RWPE2 (cell line): ENCODE measurements at regions not wholly inside any gene's neighbourhood (a gene's known extent, or its start where the extent isn't known, plus 50 kb on each side); places are given as distances from the start of the nearest gene placed in this dataset.

Source experiments
- ATAC-seq: fragments of 200-7000 bp; cut with Tn5 transposase; 3 replicates; pipeline ENCODE4 v1.9.1; 2021; ENCODE audit warnings: low read depth
- DNase-seq: peaks from one replicate; pipeline ENCODE4 v3.0.0-alpha.2; 2020; ENCODE audit warnings: low spot score
- H3K27ac ChIP-seq: fragments of 450-650 bp; 2 replicates; pipeline ENCODE4 v1.5.1; 2017; ENCODE audit warnings: mild to moderate bottlenecking; ENCODE audit not compliant: poor library complexity, severe bottlenecking
- H3K27me3 ChIP-seq: fragments of 250-450 bp; sonication (Bioruptor Pico); 2 replicates; pipeline ENCODE4 v1.5.1; 2021; ENCODE audit warnings: mild to moderate bottlenecking, moderate library complexity; ENCODE audit not compliant: insufficient read depth, poor library complexity, severe bottlenecking
- H3K36me3 ChIP-seq: fragments of 250-450 bp; sonication (Bioruptor Pico); 2 replicates; pipeline ENCODE4 v1.5.1; 2020; ENCODE audit warnings: low read depth, mild to moderate bottlenecking, moderate library complexity
- H3K4me1 ChIP-seq: fragments of 250-450 bp; sonication (Bioruptor Pico); 2 replicates; pipeline ENCODE4 v1.5.1; 2021; ENCODE audit warnings: mild to moderate bottlenecking, moderate library complexity; ENCODE audit not compliant: insufficient read depth, poor library complexity, severe bottlenecking
- H3K4me3 ChIP-seq: fragments of 250-450 bp; sonication (Bioruptor Pico); 2 replicates; pipeline ENCODE4 v1.5.1; 2021; ENCODE audit warnings: mild to moderate bottlenecking, moderate library complexity; ENCODE audit not compliant: severe bottlenecking
- H3K9me3 ChIP-seq: fragments of 250-450 bp; sonication (Bioruptor Pico); 2 replicates; pipeline ENCODE4 v1.5.1; 2021; ENCODE audit warnings: mild to moderate bottlenecking, moderate library complexity; ENCODE audit not compliant: severe bottlenecking
- CTCF ChIP-seq: fragments of 450-650 bp; IDR thresholded peaks from one replicate; pipeline ENCODE4 v1.5.1; 2017; ENCODE audit warnings: mild to moderate bottlenecking, moderate library complexity; ENCODE audit not compliant: poor library complexity, severe bottlenecking

GRCh38 chrX:39070009-39070408 lies 268.8 kb downstream of the MID1IP1 start:
- Histone ChIP-seq H3K4me1 (no peaks in the 10 kb centered on the region), H3K4me3 (no peak overlapping the region), H3K36me3 (no peaks in the 10 kb centered on the region), H3K9me3 (no peaks in the 10 kb centered on the region), H3K27me3 (no peaks in the 10 kb centered on the region), H3K27ac (no peak overlapping the region)
- TF ChIP-seq CTCF: no peak
- DNase-seq (no peak), ATAC-seq (no peak)

DNA sequence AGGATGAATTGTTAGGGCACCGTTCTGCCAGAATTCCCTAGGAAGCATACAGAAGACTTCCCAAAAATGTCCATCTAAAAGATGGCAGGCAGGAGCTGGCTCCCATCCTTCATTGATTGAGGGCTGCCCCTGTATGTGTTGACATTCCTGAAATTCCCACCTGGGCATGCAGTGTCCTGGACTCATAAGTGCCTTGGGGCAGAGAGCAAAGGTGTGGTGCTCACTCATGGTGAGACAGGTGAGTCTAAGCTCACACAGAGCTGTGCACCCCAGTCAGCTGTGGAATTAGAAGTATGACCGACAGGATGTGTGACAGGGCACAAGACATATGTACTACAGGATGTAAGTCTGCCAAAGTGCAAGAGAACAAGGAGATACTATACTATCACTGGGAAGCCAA lies 271.9 kb downstream of the MID1IP1 start:
- Histone ChIP-seq H3K27me3 (no peaks in the 10 kb centered on the region), H3K4me3 (no peak overlapping the region), H3K27ac (no peak overlapping the region), H3K36me3 (no peaks in the 10 kb centered on the region), H3K9me3 (no peaks in the 10 kb centered on the region), H3K4me1 (no peaks in the 10 kb centered on the region)
- ATAC-seq (peak; percentile 61), DNase-seq (no peak)
- TF ChIP-seq CTCF: no peak

- Histone ChIP-seq H3K4me3 (no peak overlapping the region), H3K4me1 (no peaks in the 10 kb centered on the region), H3K27me3 (no peaks in the 10 kb centered on the region), H3K36me3 (no peaks in the 10 kb centered on the region), H3K27ac (no peak overlapping the region), H3K9me3 (no peaks in the 10 kb centered on the region)
- DNase-seq (no peak), ATAC-seq (no peak)
- TF ChIP-seq CTCF: no peak
Measured at GRCh38 chrX:39096599-39096998, 295.3 kb downstream of the MID1IP1 start.

- Histone ChIP-seq H3K27me3 (no peaks in the 10 kb centered on the region), H3K27ac (no peak overlapping the region), H3K4me1 (no peaks in the 10 kb centered on the region), H3K4me3 (no peak overlapping the region), H3K9me3 (no peaks in the 10 kb centered on the region), H3K36me3 (no peaks in the 10 kb centered on the region)
- DNase-seq (no peak), ATAC-seq (no peak)
- TF ChIP-seq CTCF: no peak
Measured at GRCh38 chrX:39104745-39105144, 303.5 kb downstream of the MID1IP1 start.

DNA sequence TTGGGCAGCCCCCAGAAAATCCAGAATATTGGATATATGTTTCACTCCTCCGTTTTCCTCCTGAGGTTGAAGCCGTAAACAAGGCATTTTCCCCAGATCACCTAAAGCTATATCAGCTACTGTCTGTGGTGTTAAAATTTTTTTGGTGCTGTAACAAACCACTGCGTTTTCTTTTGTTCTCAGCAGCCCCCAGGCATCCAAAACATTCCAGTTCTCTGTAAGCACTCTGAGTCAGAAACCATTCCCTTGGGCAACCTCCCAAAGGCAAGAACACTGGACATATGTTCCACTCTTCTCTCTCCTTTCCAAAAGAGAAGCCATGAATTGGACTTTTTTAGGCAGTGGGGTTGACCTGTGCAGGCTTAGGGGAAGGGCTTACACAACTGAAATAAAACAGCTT lies 310.9 kb downstream of the MID1IP1 start:
- H3K36me3 ChIP-seq: no peaks in the 10 kb centered on the region
- ATAC-seq: peak; percentile 25; the same call in 2 of the 3 replicates
- H3K4me3 ChIP-seq: no peak overlapping the region
- no peaks in the 10 kb centered on the region for H3K4me1 ChIP-seq
- H3K9me3 ChIP-seq: no peaks in the 10 kb centered on the region
- TF ChIP-seq CTCF: no peak
- H3K27me3 ChIP-seq: no peaks in the 10 kb centered on the region
- no peak overlapping the region for H3K27ac ChIP-seq
- no peak for DNase-seq
